ENCODE measurements at regions not wholly inside any gene's neighbourhood (a gene's known extent, or its start where the extent isn't known, plus 50 kb on each side); places are given as distances from the start of the nearest gene placed in this dataset.

- Mint-ChIP-seq H3K36me3 (no peaks in the 10 kb centered on the region), H3K4me3 (no peak overlapping the region), H3K4me1 (ENCODE audit: low read depth) (no peaks in the 10 kb centered on the region), H3K27ac (no peak overlapping the region), H3K9me3 (no peaks in the 10 kb centered on the region), H3K27me3 (peaks cover 28% of the 10 kb centered on the region)
- ChIA-PET CTCF (no interaction called here), POLR2A (no interaction called here)
- intact Hi-C loops (cut with micrococcal nuclease) = no loop called here
- DNase-seq = no peak
Measured at GRCh38 chr11:71112454-71112853, 139.9 kb downstream of the SHANK2 start.

GRCh38 chr11:71109586-71109985 lies 142.8 kb downstream of the SHANK2 start:
- H3K9me3 Mint-ChIP-seq = no peaks in the 10 kb centered on the region
- H3K4me1 Mint-ChIP-seq (ENCODE audit: low read depth) = no peaks in the 10 kb centered on the region
- H3K36me3 Mint-ChIP-seq = no peaks in the 10 kb centered on the region
- intact Hi-C loops (cut with micrococcal nuclease) = no loop called here
- H3K27ac Mint-ChIP-seq = no peak overlapping the region
- POLR2A ChIA-PET = no interaction called here
- peaks cover 17% of the 10 kb centered on the region for H3K27me3 Mint-ChIP-seq
- CTCF ChIA-PET = no interaction called here
- H3K4me3 Mint-ChIP-seq = no peak overlapping the region
- DNase-seq = no peak

DNA sequence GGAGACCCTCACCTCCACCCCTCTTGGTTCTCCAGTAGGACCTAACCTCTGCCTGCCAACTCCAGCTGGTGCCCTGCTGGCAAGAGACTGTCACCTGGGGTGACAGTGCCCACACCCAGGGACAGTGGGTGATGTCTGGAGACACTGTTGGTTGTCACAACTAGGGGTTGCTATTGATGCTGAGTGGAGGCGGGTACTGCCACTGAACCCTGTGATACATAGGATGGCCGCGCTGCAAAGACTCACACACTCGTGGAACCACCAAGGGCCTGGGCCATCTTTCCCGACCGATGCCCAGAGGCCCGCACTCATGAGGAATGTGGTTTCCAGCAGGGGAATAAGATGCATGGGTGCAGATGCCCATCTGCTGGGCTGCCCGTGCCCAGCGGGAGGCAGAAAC lies 143.2 kb downstream of the SHANK2 start:
- DNase-seq = no peak
- ChIA-PET POLR2A (no interaction called here), CTCF (no interaction called here)
- Mint-ChIP-seq H3K27me3 (peaks cover 14% of the 10 kb centered on the region), H3K36me3 (no peaks in the 10 kb centered on the region), H3K27ac (no peak overlapping the region), H3K4me3 (no peak overlapping the region), H3K9me3 (no peaks in the 10 kb centered on the region), H3K4me1 (ENCODE audit: low read depth) (no peaks in the 10 kb centered on the region)
- intact Hi-C loops (cut with micrococcal nuclease) = no loop called here

GRCh38 chr11:71108013-71108865 lies 144.1 kb downstream of the SHANK2 start:
- DNase-seq = no peak
- CTCF ChIA-PET = no interaction called here

DNA sequence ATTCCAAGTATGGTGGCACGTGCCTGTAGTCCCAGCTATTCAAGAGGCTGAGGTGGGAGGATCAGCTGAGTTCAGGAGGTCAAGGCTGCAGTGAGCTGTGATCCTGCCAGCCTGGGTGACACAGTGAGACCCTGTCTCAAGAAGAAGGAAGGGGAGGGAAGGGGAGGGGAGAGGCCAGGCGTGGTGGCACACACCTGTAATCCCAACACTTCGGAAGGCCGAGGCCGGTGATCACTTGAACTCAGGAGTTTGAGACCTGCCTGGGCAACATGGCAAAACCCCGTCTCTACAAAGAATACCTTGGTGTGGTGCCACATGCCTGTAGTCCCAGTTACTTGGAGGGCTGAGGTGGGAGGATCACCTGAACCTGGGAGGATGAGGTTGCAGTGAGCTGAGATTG lies 145.7 kb downstream of the SHANK2 start:
- Mint-ChIP-seq H3K4me3 (no peak overlapping the region), H3K27me3 (peaks cover 5% of the 10 kb centered on the region), H3K4me1 (ENCODE audit: low read depth) (no peaks in the 10 kb centered on the region), H3K9me3 (no peaks in the 10 kb centered on the region), H3K27ac (no peak overlapping the region), H3K36me3 (no peaks in the 10 kb centered on the region)
- ChIA-PET CTCF (no interaction called here), POLR2A (no interaction called here)
- DNase-seq = no peak
- intact Hi-C loops (cut with micrococcal nuclease) = no loop called here

More at GRCh38 chr11:71108013-71108865, 144.1 kb downstream of the SHANK2 start:
- no peak overlapping the region for H3K4me3 Mint-ChIP-seq
- intact Hi-C loops (cut with micrococcal nuclease) = no loop called here
- H3K4me1 Mint-ChIP-seq (ENCODE audit: low read depth) = no peaks in the 10 kb centered on the region
- POLR2A ChIA-PET = no interaction called here
- H3K9me3 Mint-ChIP-seq = no peaks in the 10 kb centered on the region
- peaks cover 12% of the 10 kb centered on the region for H3K27me3 Mint-ChIP-seq
- no peak overlapping the region for H3K27ac Mint-ChIP-seq
- H3K36me3 Mint-ChIP-seq = no peaks in the 10 kb centered on the region

GRCh38 chr11:71103266-71103665 lies 149.1 kb downstream of the SHANK2 start:
- intact Hi-C loops (cut with micrococcal nuclease) = no loop called here
- H3K27ac Mint-ChIP-seq = no peak overlapping the region
- peaks cover 2% of the 10 kb centered on the region for H3K27me3 Mint-ChIP-seq
- H3K9me3 Mint-ChIP-seq = no peaks in the 10 kb centered on the region
- no peaks in the 10 kb centered on the region for H3K4me1 Mint-ChIP-seq (ENCODE audit: low read depth)
- ChIA-PET CTCF (no interaction called here), POLR2A (no interaction called here)
- no peak overlapping the region for H3K4me3 Mint-ChIP-seq
- no peak for DNase-seq
- no peaks in the 10 kb centered on the region for H3K36me3 Mint-ChIP-seq

- ChIA-PET CTCF (no interaction called here), POLR2A (no interaction called here)
- no peak for DNase-seq
- peaks cover 2% of the 10 kb centered on the region for H3K27me3 Mint-ChIP-seq
- no peak overlapping the region for H3K4me3 Mint-ChIP-seq
- no peaks in the 10 kb centered on the region for H3K4me1 Mint-ChIP-seq (ENCODE audit: low read depth)
- H3K27ac Mint-ChIP-seq = no peak overlapping the region
- no peaks in the 10 kb centered on the region for H3K36me3 Mint-ChIP-seq
- intact Hi-C loops (cut with micrococcal nuclease) = no loop called here
- H3K9me3 Mint-ChIP-seq = no peaks in the 10 kb centered on the region
Measured at GRCh38 chr11:71102251-71102995, 150.0 kb downstream of the SHANK2 start.

GRCh38 chr11:71101606-71102005 lies 150.8 kb downstream of the SHANK2 start:
- CTCF ChIA-PET = interaction anchor here (0.6 kb wide), 1 partner anchor 19 kb away, joined by 3 read pairs; no protein-coding TSS in a partner anchor
- Mint-ChIP-seq H3K27me3 (peaks cover 2% of the 10 kb centered on the region), H3K4me3 (no peak overlapping the region)

GRCh38 chr11:71101046-71101445 lies 151.3 kb downstream of the SHANK2 start:
- H3K4me1 Mint-ChIP-seq (ENCODE audit: low read depth) = no peaks in the 10 kb centered on the region
- no peak overlapping the region for H3K27ac Mint-ChIP-seq
- H3K4me3 Mint-ChIP-seq = no peak overlapping the region
- POLR2A ChIA-PET = no interaction called here
- no peaks in the 10 kb centered on the region for H3K9me3 Mint-ChIP-seq
- peaks cover 4% of the 10 kb centered on the region for H3K27me3 Mint-ChIP-seq
- CTCF ChIA-PET = interaction anchor here (0.6 kb wide), 1 partner anchor 19 kb away, joined by 3 read pairs; no protein-coding TSS in a partner anchor
- H3K36me3 Mint-ChIP-seq = no peaks in the 10 kb centered on the region
- intact Hi-C loops (cut with micrococcal nuclease) = no loop called here
- no peak for DNase-seq

More at GRCh38 chr11:71101606-71102005, 150.8 kb downstream of the SHANK2 start:
- intact Hi-C loops (cut with micrococcal nuclease) = no loop called here
- no peak overlapping the region for H3K27ac Mint-ChIP-seq
- H3K9me3 Mint-ChIP-seq = no peaks in the 10 kb centered on the region
- no peak for DNase-seq
- POLR2A ChIA-PET = no interaction called here
- H3K36me3 Mint-ChIP-seq = no peaks in the 10 kb centered on the region
- no peaks in the 10 kb centered on the region for H3K4me1 Mint-ChIP-seq (ENCODE audit: low read depth)

DNA sequence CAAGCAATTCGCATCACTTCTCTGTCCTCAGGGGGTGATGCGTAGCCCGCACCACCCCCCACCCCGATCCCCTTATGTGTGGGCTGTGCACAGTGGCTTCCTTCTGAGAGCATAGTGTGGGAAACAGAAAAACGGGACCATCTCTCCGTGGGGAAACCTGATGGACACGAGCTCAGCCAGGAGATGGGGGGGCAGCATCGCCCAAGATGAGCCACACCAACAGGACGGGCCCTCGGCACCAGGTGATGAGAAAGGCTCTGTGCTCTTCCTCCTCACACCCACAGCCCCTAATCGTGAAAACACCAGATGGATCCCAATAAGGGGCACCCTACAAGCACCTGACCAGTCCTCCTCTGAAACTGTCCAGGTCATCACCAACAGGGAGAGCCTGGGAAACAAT lies 153.6 kb downstream of the SHANK2 start:
- Mint-ChIP-seq H3K4me3 (no peak overlapping the region), H3K27ac (no peak overlapping the region), H3K36me3 (no peaks in the 10 kb centered on the region), H3K9me3 (no peaks in the 10 kb centered on the region), H3K4me1 (ENCODE audit: low read depth) (no peaks in the 10 kb centered on the region), H3K27me3 (peaks cover 9% of the 10 kb centered on the region)
- ChIA-PET POLR2A (no interaction called here), CTCF (no interaction called here)
- DNase-seq = no peak
- intact Hi-C loops (cut with micrococcal nuclease) = no loop called here

DNA sequence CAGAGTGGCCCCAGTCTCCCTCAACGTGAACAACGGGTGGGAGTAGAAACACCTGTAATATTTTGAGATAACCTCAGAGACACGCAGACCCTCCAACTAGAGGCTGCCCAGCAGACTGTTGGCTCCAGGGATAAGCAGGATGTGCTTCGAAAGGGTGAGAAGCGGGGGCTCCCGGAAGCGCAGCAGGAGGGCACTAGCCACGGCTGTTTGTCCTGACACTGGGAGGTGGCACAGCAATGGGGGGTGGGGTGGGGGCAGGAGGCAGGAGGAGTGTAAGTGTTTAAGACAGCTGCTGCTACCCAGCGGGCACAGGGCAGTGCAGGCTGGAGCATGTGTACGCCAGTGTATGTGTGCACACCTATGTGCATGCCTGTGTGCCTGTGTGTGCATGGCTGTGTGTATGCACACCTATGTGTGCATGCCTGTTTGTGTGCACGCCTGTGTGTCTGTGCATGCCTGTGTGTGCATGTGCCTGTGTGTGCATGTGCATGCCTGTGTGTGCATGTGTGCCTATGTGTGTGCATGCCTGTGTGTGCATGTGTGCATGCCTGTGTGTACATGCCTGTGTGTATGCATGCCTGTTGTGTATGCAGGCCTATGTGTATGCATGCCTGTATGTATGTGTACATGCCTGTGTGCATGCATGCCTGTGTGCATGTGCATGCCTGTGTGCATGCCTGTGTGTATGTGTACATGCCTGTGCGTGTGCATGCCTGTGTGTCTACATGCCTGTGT lies 154.7 kb downstream of the SHANK2 start:
- no peak overlapping the region for H3K27ac Mint-ChIP-seq
- ChIA-PET POLR2A (no interaction called here), CTCF (no interaction called here)
- no peak overlapping the region for H3K4me3 Mint-ChIP-seq
- peaks cover 9% of the 10 kb centered on the region for H3K27me3 Mint-ChIP-seq
- no peaks in the 10 kb centered on the region for H3K4me1 Mint-ChIP-seq (ENCODE audit: low read depth)
- no peak for DNase-seq
- H3K36me3 Mint-ChIP-seq = no peaks in the 10 kb centered on the region
- intact Hi-C loops (cut with micrococcal nuclease) = no loop called here
- no peaks in the 10 kb centered on the region for H3K9me3 Mint-ChIP-seq

- Mint-ChIP-seq H3K36me3 (no peaks in the 10 kb centered on the region), H3K4me3 (no peak overlapping the region)
- POLR2A ChIA-PET = no interaction called here
Measured at GRCh38 chr11:71096751-71097388, 155.5 kb downstream of the SHANK2 start.

More at GRCh38 chr11:71096751-71097388, 155.5 kb downstream of the SHANK2 start:
- H3K27ac Mint-ChIP-seq = no peak overlapping the region
- no peaks in the 10 kb centered on the region for H3K9me3 Mint-ChIP-seq
- intact Hi-C loops (cut with micrococcal nuclease) = no loop called here
- H3K4me1 Mint-ChIP-seq (ENCODE audit: low read depth) = no peaks in the 10 kb centered on the region
- CTCF ChIA-PET = no interaction called here
- peaks cover 9% of the 10 kb centered on the region for H3K27me3 Mint-ChIP-seq
- no peak for DNase-seq

Measured in activated CD4-positive, alpha-beta memory T cell treated with anti-CD3 and anti-CD28 coated beads for 36 hours (primary cell).